Epidermal melanocyte (primary cell): ENCODE measurements at regions not wholly inside any gene's neighbourhood (a gene's known extent, or its start where the extent isn't known, plus 50 kb on each side); places are given as distances from the start of the nearest gene placed in this dataset.

ENCODE experiments used
- DNase-seq: peaks from one replicate; pipeline ENCODE4 v3.0.0; 2011; ENCODE audit warnings: low spot score; ENCODE audit not compliant: insufficient read length

GRCh38 chr21:28789523-28789922 is 203.2 kb downstream of the LTN1 start:
- no peak for DNase-seq

DNA sequence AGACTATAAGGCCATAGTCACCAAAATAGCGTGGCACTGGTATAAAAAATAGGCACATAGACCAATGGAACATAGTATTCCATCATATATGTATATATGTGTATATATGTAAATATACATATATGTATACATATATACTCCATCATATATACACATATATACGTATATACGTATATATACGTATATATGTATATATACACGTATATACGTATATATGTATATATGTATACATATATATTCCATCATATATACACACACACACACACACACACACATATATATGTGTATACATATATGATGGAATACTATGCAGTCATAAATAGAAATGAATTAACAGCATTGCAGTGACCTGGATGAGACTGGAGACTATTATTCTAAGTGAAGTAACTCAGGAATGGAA is 204.6 kb downstream of the LTN1 start:
- no peak for DNase-seq

DNA sequence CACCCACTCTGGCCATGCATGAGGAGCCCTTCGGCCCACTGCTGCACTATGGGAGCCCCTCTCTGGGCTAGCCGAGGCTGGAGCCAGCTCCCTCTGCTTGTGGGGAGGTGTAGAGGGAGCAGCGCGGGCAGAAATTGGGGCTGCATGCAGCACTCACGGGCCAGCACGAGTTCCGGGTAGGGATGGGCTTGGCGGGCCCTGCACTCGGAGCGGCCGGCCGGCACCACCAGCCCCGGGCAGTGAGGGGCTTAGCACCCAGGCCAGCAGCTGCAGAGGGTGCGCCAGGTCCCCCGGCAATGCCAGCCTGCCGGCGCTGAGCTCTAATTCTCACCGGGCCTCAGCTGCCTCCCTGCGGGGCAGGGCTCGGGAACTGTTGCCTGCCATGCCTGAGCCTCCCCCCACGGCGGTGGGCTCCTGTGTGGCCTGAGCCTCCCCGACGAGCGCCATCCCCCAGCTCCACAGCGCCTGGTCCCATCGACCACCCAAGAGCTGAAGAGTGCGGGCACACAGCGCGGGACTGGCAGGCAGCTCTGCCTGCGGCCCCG is 209.0 kb downstream of the LTN1 start:
- no peak for DNase-seq

DNA sequence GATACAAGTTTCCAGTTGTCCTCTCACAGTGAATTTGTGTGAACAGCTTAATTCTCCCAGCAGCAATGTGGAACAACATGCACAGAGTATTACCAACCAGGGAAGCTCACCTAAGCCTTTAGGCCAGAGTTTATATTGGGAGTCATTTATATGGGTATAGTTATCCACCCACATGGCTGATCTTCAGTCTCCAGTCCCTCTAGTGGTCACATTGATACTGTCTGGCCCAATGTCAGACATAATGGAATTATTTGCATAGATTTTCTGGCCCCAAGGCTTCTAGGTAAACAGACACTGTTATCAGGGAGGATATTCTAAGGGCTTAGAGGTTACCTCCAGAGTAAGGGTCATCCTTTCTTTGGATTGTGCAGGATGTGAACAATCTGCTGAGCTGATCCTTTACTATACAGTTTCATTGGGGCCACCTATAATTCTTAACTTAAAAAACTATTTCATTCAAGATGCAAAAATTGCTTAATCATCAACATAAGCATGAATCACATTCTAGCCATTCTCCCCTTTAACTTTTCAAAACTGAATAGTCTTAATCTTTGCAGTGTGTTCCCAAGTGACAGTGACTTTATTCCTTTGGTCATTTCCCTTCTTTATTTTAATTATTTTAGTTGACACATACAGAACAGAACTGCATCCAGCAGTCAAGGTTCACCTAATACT is 210.9 kb downstream of the LTN1 start:
- no peak for DNase-seq

DNA sequence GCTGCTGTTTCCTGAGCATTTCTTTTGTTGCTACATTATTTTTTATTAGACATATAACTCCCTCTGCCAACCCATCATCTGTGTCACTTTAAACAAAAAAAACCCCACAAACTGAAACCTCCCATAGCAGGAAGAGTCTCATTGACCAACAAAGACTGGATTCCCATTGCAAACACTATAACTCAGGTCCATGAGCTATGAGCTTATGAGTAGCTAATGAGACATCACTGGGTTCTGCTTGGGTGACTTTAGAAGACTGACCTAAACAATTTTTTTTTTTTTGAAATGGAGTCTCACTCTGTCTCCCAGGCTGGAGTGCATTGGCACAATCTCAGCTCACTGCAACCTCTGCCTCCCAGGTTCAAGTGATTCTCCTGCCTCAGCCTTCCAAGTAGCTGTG is 212.8 kb downstream of the LTN1 start:
- no peak for DNase-seq

DNA sequence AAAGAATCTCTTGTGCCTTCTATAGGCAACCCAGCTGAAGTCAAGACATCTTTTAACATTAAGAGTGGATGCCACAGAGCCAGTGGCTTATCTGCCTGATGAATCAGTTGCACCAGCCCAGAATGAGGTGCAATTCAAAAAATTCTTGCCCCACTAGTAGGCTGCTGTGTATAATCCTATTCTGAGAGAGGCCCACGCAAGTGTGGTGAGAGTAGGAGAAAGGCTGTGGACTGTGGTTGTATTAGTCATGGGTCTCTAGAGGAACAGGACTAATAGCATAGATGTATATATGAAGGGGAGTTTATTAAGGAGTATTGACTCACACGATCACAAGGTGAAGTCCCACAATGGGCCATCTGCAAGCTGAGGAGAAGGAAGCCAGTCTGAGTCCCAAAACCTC is 216.4 kb downstream of the LTN1 start:
- no peak for DNase-seq

DNA sequence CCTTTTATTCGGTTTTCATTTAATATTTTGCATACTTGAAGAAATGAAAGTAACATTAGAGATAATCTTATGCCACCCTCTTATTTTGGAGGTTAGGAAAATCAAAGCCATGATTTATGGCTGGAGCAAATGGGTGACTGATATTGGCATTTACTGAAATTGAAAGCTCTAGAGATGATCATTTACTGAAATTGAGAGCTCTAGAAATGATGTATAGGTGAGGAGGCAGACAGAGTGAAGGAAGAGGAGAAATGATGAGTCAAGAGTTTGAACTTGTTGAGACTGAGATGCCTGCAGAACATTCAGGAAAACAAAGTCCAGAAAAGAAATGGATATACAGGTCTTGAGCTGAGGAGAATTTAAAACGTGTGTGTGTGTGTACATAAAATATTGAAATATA is 217.6 kb downstream of the LTN1 start:
- DNase-seq: no peak

GRCh38 chr21:28773036-28773435 is 219.6 kb downstream of the LTN1 start:
- DNase-seq: no peak

DNA sequence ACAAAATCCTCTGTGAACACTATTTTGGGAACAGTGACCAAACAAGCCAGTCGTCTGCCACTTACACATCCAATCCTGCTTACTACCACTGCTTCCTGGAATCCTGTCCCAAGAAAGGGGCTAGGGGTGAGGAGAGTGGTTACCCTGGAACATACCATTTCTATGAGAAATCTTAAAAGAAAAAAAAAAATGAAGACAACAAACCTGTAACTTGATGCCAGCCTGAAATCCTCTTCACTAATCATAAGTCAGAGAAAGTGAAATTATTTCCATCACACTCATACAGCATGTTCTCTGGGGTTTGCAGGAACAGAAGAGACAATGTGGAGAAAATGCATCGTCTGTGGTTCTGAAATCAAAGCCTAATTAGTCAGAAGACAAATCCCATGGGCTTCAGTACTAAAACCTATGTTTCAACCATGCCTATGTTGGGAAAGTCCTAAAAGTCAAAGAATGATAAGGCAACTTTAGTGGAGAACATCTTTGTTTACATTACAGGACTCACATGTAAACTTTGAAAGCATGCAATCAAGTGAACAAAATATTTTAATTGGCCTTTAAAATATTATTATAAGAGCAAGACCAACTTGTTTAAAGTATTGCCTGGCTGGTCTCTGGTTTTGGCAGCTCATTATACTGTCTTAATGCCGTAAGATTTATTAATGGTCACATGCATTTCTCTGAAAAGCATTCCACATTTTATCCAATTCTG is 220.7 kb downstream of the LTN1 start:
- DNase-seq: no peak

DNA sequence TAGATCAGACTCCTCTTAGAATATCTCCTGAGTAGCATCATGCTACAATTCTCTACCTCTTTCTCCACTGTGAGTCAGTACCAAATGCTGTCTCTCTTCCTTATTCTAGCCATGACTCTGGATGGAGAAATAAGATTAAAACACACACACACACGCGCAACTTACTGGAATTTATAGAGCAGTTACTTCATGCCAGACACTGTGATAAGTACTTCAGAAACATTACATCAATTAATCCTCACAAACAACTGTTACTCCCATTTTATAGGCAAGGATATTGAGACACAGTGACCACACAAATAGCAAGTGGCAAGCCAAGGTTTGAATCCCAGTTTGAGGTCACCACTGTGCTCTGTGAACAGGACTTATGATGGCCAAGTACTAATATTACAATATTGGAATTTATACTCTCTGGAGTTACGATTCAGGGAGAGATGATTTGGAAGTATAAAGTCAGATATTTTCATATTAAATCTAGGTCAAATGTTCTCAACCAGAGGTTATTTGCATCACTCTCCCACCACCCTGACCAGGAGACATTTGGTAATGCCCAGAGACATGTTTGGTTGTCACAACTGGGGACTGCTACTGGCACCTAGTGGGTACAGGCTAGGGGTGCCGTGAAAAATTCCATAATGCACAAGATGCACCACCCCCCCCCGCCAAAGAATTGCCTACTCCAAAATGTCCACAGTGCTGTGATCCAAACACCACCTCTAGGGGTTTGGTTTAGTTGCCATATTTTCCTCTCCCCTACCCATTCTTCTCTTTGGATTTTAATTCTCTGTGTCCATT is 221.6 kb downstream of the LTN1 start:
- no peak for DNase-seq

DNA sequence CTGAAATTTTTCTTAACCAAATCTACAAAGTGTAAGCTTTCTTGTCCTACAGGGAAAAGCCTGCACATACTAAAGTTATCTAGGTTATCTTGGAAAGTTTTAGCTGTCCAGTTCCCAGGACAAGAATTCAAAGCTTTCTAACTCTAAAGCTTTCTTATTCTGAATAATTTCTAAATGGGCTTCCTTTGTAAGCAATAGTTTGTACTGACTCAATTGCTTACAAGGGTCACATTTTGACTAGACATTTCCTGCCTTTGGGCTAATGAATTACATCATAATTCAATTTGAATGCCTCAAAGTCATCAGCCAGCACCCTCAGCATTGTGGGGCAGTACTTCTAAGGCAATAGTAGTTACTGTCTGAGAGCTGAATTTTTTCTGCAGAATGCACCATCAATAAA is 223.0 kb downstream of the LTN1 start:
- no peak for DNase-seq

- DNase-seq: no peak
These were observed 223.9 kb downstream of the LTN1 start for GRCh38 chr21:28768753-28769152.

- no peak for DNase-seq
These were observed 225.2 kb downstream of the LTN1 start for GRCh38 chr21:28767523-28767922.

DNA sequence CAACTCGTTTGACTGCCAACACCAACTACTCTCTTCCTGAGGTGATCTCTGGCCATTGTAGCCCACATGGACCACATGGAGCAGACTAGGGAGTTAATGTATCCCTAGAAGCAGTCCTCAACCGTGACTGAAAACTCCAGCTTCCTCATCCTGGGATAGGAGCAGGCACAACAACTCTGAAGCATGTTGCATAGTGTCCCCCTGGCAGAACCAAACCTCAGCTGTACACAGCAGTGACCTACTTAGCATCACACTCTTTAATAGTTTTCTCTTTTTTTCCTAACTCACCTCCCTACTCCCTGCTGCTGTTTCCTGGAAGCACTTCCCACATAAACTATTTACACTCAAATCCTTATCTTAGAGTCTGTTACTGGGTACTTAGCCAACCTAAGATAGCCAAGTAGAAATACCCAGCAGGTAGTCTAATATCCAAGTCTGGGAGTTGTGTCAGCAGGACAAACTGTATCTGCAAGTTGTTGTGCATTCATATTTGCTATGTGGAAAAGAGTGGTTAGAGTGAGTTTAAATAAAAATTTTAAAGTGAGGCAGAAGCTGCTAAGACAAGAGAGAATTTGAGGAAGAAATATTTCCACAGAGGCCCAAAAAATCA is 228.8 kb downstream of the LTN1 start:
- no peak for DNase-seq

DNA sequence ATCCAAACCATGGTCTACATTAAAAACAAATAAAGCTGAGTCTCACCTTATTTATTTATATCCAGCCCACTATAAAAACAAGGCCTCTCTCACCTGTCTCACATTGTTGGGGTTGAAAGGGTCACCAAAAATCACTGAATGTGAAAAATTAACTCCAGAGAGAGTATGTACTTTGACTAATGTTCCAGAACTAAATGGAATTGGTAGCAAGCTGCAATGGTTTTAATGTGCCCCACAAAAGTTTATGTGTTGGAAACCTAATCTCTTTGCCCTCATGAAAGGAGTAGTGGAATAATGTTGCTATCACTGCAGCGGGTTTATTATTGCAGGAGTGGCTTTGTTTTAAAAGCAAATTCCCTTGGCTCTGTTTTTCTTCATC is 230.3 kb downstream of the LTN1 start:
- DNase-seq: no peak

DNA sequence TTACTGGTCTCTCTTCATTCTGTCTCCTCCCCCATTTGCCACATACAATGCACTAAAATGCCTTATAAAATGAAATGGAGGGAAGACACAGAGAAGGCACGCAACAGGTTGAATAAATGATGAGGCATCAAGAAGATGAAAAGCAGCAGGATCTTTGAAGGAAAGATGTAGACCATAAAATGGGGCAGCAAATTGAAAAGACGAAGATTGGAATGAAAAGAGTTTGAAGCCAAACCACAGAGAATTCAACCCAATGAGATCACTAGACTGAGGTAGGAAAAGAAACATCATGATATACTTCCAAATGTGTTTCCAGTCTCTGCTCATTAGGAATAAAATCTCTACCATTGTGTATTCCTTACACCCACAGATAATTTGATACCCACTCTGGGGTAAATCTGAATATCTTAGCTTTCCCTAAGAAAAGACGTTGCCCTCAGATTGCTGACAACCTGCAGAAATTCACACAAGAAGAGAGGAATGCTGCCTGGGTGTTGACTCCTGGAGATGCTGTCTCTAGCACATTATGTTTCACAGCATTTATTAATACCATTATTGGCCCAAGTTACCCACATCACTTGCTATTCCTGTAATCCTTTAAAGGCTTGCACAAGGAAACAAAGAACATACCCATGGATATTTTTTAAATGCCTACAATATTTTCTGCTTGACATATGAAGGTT is 230.9 kb downstream of the LTN1 start:
- DNase-seq: no peak

DNA sequence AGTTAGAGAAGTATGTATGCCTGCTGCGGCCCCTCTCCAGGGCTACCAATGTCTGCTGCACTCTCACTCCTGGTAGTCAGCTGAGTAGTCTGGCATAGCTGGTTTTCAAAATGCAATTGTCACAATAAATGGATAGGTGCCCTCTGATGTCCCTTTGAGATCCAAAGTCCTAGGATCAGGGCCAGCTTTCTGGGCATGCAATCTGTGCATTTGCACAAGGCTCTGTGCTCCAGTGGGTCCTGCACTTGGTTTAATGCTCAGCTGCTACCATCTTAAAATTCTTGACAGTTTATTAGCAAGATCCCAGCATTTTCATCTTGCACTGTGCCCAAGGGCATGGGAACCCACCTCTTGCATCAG is 233.8 kb downstream of the LTN1 start:
- DNase-seq: no peak

- no peak for DNase-seq
These were observed 234.4 kb downstream of the LTN1 start for GRCh38 chr21:28758042-28758882.

DNA sequence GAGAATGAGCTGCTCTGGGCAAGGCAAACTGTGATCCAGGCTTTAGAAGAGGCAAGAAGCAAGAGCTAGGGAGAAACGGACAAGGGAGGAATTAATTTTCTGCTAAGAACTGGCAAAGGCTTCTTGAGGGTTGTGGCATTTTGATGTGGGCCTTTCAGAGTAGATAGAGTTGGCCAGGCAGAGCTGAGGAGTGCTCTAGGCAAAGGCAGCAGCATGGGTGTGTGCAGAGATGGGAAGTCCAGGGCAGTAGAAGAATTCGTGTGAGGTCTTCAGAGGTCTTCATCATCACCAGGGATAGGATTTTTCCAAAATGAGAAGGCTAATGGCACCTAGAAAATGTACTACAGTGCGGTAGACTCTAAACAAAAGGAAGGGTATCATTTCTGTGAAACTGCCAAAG is 237.8 kb downstream of the LTN1 start:
- DNase-seq: no peak

- DNase-seq: no peak
These were observed 238.5 kb downstream of the LTN1 start for GRCh38 chr21:28754127-28754611.
